Left lung (tissue), 4 donors: ENCODE measurements at regions not wholly inside any gene's neighbourhood (a gene's known extent, or its start where the extent isn't known, plus 50 kb on each side); places are given as distances from the start of the nearest gene placed in this dataset.
"Not testable (repeated sequence)": the region's sequence is repeated elsewhere in the genome, so short reads cannot be mapped to it uniquely, and the experiment has no call there.

ENCODE experiments used
- ATAC-seq: fragments of 200-7000 bp; cut with Tn5 transposase; one replicate; pipeline ENCODE4 v1.9.1; 2020; ENCODE audit warnings: moderate library complexity
- DNase-seq, 4 donors: peaks; one replicate each; pipeline ENCODE4 v3.0.0-alpha.2; 2013 to 2020
- H3K27ac ChIP-seq, 2 donors: fragments of 200-600 bp; sonication (generic) in 1 of 2; one replicate each; pipeline versions ENCODE4 v1.5.0 to v1.8.0; 2020 to 2021
- H3K27me3 ChIP-seq, 2 donors: fragments of 200-600 bp; sonication (generic) in 1 of 2; one replicate each; pipeline versions ENCODE4 v1.5.0 to v1.8.0; 2020 to 2021
- H3K36me3 ChIP-seq, 2 donors: fragments of 200-600 bp; sonication (generic) in 1 of 2; one replicate each; pipeline versions ENCODE4 v1.5.0 to v1.8.0; 2020 to 2021
- H3K4me1 ChIP-seq, 2 donors: fragments of 200-600 bp; one replicate each; pipeline ENCODE4 v1.8.0; 2021
- H3K4me3 ChIP-seq, 2 donors: fragments of 200-600 bp; sonication (generic) in 1 of 2; one replicate each; pipeline versions ENCODE4 v1.5.0 to v1.8.0; 2020 to 2021; ENCODE audit warnings: mild to moderate bottlenecking in 1 of 2
- H3K9me3 ChIP-seq, 2 donors: fragments of 200-600 bp; sonication (generic) in 1 of 2; one replicate each; pipeline versions ENCODE4 v1.5.0 to v1.8.0; 2020 to 2021
- CTCF ChIP-seq, 2 donors: fragments of 200-600 bp; sonication (generic) in 1 of 2; IDR thresholded peaks; one replicate each; pipeline versions ENCODE4 v1.5.0 to v1.8.0; 2021; ENCODE audit warnings: antibody characterized with exemption in 2 of 2
- intact Hi-C, 2 donors: fragments of 100-400 bp; cut with DNase I; formaldehyde crosslinking; loops; one replicate each; pipeline versions ENCODE4 v1.11.2 to v1.14.2; 2022
- donor health status: DM: no; HTN: yes; CAD: no.
- donor health status: DM: no; HTN: no; CAD: no.

GRCh38 chr14:56004323-56004722 lies 113.9 kb upstream of the PELI2 start:
- H3K9me3 ChIP-seq = no peaks in the 10 kb centered on the region
- no peaks in the 10 kb centered on the region for H3K27me3 ChIP-seq
- no peaks in the 10 kb centered on the region for H3K36me3 ChIP-seq
- peaks cover 4 to 11% of the 10 kb centered on the region in 2 donors for H3K4me1 ChIP-seq
- no peak for DNase-seq
- H3K27ac ChIP-seq = no peak overlapping the region
- intact Hi-C loops = no loop called here
- no peak overlapping the region for H3K4me3 ChIP-seq
- ATAC-seq = no peak
- no peak for TF ChIP-seq CTCF (IDR thresholded peaks at IDR 0.05)

GRCh38 chr14:56004786-56005185 lies 113.4 kb upstream of the PELI2 start:
- Histone ChIP-seq H3K4me3 (peak overlapping the region in 1 of 2 donors; percentile 5), H3K27ac (peak overlapping the region; percentile 66 to 86), H3K9me3 (no peaks in the 10 kb centered on the region), H3K27me3 (no peaks in the 10 kb centered on the region), H3K4me1 (peaks cover 4 to 11% of the 10 kb centered on the region in 2 donors), H3K36me3 (no peaks in the 10 kb centered on the region)
- intact Hi-C loops = no loop called here
- ATAC-seq (peak; percentile 92), DNase-seq (peak in 3 of 4 donors; percentile 35 to 52 (median 47))
- no peak for TF ChIP-seq CTCF (IDR thresholded peaks at IDR 0.05)

GRCh38 chr14:56005191-56006053 lies 112.8 kb upstream of the PELI2 start:
- Histone ChIP-seq H3K36me3 (no peaks in the 10 kb centered on the region), H3K27ac (peak overlapping the region; percentile 66 to 86), H3K4me3 (peak overlapping the region in 1 of 2 donors; percentile 5), H3K27me3 (no peaks in the 10 kb centered on the region), H3K4me1 (peaks cover 4 to 11% of the 10 kb centered on the region in 2 donors), H3K9me3 (no peaks in the 10 kb centered on the region)
- no peak for TF ChIP-seq CTCF (IDR thresholded peaks at IDR 0.05)
- DNase-seq (peak in 2 of 4 donors; percentile 27 to 59), ATAC-seq (peak; percentile 79)
- intact Hi-C loops = no loop called here

GRCh38 chr14:56007491-56007890 lies 110.7 kb upstream of the PELI2 start:
- H3K27ac ChIP-seq, H3K9me3 ChIP-seq, ATAC-seq, H3K36me3 ChIP-seq, intact Hi-C loops, H3K27me3 ChIP-seq, H3K4me3 ChIP-seq, DNase-seq: not testable (repeated sequence)
- H3K4me1 ChIP-seq = peaks cover 4 to 11% of the 10 kb centered on the region in 2 donors

GRCh38 chr14:56008150-56008549 lies 110.1 kb upstream of the PELI2 start:
- ATAC-seq (no peak), DNase-seq (no peak)
- H3K27me3 ChIP-seq = no peaks in the 10 kb centered on the region
- H3K4me3 ChIP-seq = no peak overlapping the region
- H3K4me1 ChIP-seq = peaks cover 4 to 11% of the 10 kb centered on the region in 2 donors
- intact Hi-C loops = no loop called here
- no peak for TF ChIP-seq CTCF (IDR thresholded peaks at IDR 0.05)
- H3K27ac ChIP-seq = no peak overlapping the region
- H3K36me3 ChIP-seq = no peaks in the 10 kb centered on the region
- H3K9me3 ChIP-seq = no peaks in the 10 kb centered on the region

GRCh38 chr14:56008661-56009060 lies 109.5 kb upstream of the PELI2 start:
- H3K4me1 ChIP-seq = peaks cover 4 to 11% of the 10 kb centered on the region in 2 donors
- H3K27me3 ChIP-seq, H3K27ac ChIP-seq, intact Hi-C loops, H3K9me3 ChIP-seq, H3K36me3 ChIP-seq, DNase-seq, ATAC-seq, H3K4me3 ChIP-seq: not testable (repeated sequence)
